C1 segment of cervical spinal cord (tissue), 14 donors: ENCODE measurements at regions not wholly inside any gene's neighbourhood (a gene's known extent, or its start where the extent isn't known, plus 50 kb on each side); places are given as distances from the start of the nearest gene placed in this dataset.
"Not testable (repeated sequence)": the region's sequence is repeated elsewhere in the genome, so short reads cannot be mapped to it uniquely, and the experiment has no call there.

Experiments
- DNase-seq, 14 donors: peaks; one replicate each; lab custom pipeline; 2025; lab: John Stamatoyannopoulos, UW

- DNase-seq, result no peak
These were observed 859.5 kb downstream of the STIM2 start for GRCh38 chr4:27720010-27720766.

DNA sequence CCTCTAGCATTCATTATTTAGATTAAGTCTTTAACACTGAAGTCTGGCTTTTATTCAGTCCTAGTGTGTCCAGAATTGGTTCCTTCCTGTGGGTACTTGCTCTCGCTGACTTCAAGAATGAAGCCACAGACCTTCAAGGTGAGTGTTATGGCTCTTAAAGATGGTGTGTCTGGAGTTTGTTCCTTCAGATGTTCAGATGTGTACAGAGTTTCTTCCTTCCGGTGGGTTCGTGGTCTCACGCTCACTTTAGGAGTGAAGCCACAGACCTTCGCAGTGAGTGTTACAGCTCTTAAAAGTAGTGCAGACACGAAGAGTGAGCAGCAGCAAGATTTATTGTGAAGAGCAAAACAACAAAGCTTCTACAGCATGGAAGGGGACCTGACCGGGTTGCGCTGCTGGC lies 860.6 kb downstream of the STIM2 start:
- DNase-seq, result no peak

- no peak for DNase-seq
These were observed 868.3 kb downstream of the STIM2 start for GRCh38 chr4:27728892-27729291.

- no peak for DNase-seq
These were observed 882.2 kb downstream of the STIM2 start for GRCh38 chr4:27742816-27743215.

- no peak for DNase-seq
These were observed 899.3 kb downstream of the STIM2 start for GRCh38 chr4:27759611-27760575.

DNA sequence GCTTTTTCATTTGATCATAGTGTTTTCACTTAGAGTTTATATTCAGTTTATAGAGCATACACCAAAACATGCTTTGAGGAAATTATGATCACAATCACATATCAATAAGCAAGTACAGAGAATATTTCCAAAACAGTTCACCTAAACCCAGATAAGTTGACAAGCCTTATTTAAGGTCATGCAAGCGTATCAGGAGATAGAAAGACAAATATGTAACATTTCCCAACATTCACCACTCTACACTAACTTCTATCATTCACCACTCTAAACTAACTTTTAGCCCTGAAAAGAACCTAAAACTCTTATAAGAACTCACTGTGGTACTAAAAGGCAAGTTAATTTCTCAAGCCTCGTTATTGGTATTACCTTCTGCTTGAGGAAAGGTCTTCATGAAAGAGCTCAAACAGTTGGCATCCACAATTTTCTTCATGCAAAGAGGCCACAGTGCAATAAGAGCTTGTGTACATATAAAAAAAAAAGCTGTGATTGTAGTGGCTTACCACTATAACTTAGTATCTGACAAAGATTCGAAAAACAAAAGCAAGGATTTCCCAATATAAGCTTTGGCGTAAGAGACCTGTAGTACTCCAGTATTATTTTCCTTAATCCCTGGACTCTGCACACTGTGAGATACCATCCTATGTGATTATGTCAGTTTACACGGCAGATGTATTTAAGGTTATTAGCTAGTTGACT lies 903.3 kb downstream of the STIM2 start:
- no peak for DNase-seq

GRCh38 chr4:27764526-27764837 lies 903.8 kb downstream of the STIM2 start:
- no peak for DNase-seq

DNA sequence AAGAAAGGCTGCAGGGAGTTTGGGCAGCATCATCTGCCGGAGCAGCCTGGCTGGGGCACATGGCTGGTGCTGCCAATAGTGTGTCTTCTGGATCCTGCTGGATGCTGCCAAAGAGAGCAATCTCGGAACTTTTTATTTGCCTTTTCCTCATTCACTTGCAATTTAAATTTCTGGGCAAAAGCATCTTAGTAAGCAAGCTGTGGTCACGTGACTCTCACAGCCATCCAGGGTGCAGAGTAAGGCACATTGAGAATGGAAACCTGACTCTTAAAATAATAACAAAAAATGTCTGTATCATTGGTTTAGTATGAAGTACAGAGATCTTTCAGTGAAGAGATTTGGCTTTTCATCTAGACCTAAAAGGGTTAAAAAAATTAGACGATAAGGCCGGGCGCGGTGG lies 910.3 kb downstream of the STIM2 start:
- DNase-seq, result no peak

- DNase-seq, result no peak
These were observed 914.5 kb downstream of the STIM2 start for GRCh38 chr4:27775156-27775555.

GRCh38 chr4:27779827-27780226 lies 919.2 kb downstream of the STIM2 start:
- DNase-seq, result no peak

DNA sequence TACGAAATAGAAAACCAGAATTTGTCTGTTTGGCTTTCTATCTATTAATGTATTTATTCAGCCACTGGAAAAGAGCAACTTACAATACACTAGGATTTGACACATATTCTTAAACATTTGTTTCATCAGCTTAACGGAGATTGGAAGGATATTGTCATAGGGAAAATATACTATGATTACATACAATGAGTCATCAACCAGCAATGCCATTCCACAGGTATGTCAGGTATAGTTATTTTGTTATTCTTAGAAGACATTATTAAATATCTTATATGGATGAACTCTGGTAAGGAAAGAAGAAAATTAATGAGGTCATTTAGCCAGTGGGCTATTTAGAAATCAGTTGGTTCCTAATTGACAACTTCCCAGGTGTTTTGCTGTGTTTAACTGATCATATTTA lies 926.6 kb downstream of the STIM2 start:
- DNase-seq, result no peak

DNA sequence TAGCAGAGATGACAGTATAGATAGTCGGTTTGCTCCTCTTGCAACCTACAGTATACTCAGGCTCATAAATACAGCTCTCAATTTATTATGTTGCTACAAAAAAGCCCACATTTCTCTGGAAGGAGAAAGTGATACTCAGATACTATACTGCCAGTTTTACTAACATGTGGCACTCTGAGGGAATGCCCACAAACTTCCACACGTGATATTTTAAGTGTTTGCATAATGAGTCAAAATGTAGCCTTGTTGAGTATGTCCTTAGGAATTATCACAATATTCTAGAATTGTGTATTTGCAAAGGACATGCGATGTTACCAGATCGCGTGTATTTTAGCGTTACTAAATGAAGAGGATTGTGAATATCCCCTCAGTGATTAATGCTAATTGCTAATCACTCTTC lies 929.1 kb downstream of the STIM2 start:
- no peak for DNase-seq

GRCh38 chr4:27790911-27791310 lies 930.3 kb downstream of the STIM2 start:
- no peak for DNase-seq

DNA sequence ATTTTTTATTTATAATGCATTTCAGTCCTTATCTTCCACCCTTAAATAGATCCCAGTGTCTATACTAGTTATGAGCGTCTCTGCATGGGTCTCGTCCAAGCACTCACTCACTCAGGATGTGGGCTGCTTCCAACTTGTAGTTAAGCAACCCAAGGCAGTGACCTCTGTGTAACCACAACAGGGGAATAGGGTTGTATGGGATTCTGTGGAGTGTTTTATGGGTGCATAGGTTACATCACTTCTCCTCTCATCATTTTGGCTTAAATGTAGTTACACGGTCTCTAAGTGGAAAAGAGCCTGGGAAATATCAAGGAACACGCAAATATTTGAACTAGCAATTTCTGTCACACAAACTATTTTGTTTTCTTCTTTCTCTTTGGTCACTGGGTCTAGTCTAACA lies 931.0 kb downstream of the STIM2 start:
- DNase-seq, result no peak

- no peak for DNase-seq
These were observed 946.6 kb downstream of the STIM2 start for GRCh38 chr4:27807207-27807606.

- DNase-seq, result no peak
These were observed 951.3 kb downstream of the STIM2 start for GRCh38 chr4:27811948-27812347.

DNA sequence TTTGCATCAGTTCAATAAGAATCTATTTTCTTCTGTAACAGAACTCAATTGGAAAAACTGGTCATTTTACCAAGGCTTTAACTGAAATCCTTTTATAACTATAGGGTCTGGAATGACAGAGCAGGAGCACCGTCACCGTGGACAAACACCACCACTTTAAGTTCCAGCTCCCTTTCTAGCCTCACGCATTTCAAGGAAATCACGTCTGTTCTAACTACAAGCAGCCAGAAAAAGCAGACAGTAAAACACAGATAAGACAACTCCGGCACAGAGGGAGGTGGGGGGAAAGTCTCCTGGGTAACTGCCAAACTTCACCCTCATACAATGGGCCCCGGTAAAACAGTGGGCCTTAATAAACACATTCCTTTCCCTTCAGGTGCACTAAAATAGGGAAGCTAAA lies 952.6 kb downstream of the STIM2 start:
- not testable (repeated sequence) for DNase-seq

- DNase-seq, result not testable (repeated sequence)
These were observed 953.2 kb downstream of the STIM2 start for GRCh38 chr4:27813699-27814425.

DNA sequence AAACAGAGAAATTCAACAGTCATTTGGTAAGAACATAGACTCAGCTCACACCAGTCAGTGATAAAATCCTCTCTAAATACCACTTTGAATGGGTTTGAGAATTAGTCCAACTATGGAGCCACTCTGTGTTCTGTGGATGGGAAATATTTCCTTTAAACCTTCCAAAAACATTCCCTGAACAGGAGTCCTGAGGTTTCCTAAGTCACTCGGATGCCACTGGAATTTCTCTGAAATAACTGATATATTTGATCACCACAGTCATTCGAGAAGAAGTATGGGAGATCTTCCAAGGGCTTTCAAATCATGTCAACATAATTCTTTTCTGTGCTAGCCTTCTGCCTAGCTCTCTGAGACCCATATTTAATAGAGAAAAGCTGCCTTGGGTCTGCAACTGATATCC lies 958.6 kb downstream of the STIM2 start:
- DNase-seq, result no peak

DNA sequence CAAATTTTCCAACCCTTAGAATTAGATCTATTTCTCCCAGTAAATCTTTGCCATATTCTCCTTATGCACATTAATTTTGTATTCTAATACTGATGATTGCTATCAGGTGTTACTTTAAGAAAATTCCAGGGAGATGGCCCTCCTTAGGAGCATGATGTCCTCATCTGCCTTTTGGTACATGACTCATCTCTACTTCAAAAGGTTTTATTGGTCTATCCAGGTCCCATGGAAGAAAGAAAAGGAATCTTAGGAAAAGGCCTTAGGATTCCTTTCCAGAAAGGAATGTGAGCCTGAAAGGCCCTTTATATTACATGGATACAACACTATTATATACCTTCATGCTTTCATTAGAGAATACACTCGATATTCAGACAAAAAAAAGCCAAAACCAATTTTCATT lies 968.2 kb downstream of the STIM2 start:
- DNase-seq, result no peak

DNA sequence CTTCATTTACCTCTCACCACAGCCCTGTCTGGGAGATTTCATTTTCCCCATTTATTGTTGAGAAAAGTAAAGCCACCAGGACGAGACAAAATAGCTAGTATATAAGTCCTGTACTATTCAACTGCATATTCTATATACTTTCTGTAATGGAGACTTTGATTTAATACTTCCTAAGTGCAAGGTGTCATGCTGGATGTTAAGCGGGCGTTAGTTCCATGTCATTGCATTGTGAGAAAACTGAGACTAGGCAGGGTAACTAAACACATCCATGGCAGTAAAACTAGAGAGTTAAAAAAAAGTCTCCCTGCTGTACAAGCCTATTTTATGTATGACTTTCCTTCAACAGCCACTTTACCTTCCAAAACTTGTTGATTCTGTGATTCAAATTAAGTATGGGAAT lies 969.6 kb downstream of the STIM2 start:
- no peak for DNase-seq

- no peak for DNase-seq
These were observed 975.2 kb downstream of the STIM2 start for GRCh38 chr4:27835851-27836250.
